ENCODE measurements at regions not wholly inside any gene's neighbourhood (a gene's known extent, or its start where the extent isn't known, plus 50 kb on each side); places are given as distances from the start of the nearest gene placed in this dataset.

- no peak for TF ChIP-seq RFX5 (IDR thresholded peaks at IDR 0.05; ENCODE audit: borderline replicate concordance, low read depth, low read length)
These were observed 251.5 kb upstream of the THUMPD2 start (continued) for GRCh38 chr2:40030456-40030975.

Data from H1 (cell line).